ENCODE measurements at regions not wholly inside any gene's neighbourhood (a gene's known extent, or its start where the extent isn't known, plus 50 kb on each side); places are given as distances from the start of the nearest gene placed in this dataset.
A peak's percentile ranks its signal among the peaks of the same experiment; 100 is the strongest.

GRCh38 chr2:240368781-240369331, 66.6 kb upstream of the GPC1 start:
- Histone ChIP-seq H2BK20ac (ENCODE audit: low read length) (no peak overlapping the region), H2BK120ac (replicated peaks; ENCODE audit: low read depth, low read length) (no peak overlapping the region), H3K4me1 (replicated peaks in 1 of 4; ENCODE audit: control insufficient read depth in 3 of 4, insufficient read depth in 4 of 4, low read length in 3 of 4) (peaks cover 0 to 7% (median 1%) of the 10 kb centered on the region in 4 experiments; a peak in 1 of 7 replicates), H3K56ac (replicated peaks; ENCODE audit: insufficient read length, low read depth, low read length) (no peak overlapping the region), H4K20me1 (replicated peaks in 1 of 2; ENCODE audit: control insufficient read depth in 1 of 2, insufficient read depth in 2 of 2, low read length in 2 of 2) (peaks cover 0 to 4% of the 10 kb centered on the region in 2 experiments), H3K14ac (ENCODE audit: insufficient read length) (no peak overlapping the region), H3K9ac (replicated peaks in 1 of 4; ENCODE audit: extremely low read depth in 1 of 4, low read depth in 3 of 4, low read length in 3 of 4) (no peak overlapping the region), H3K23ac (ENCODE audit: insufficient read length) (no peak overlapping the region), H3K27ac (ENCODE audit: low read depth, low read length) (no peak overlapping the region), H3K27me3 (replicated peaks in 1 of 4; ENCODE audit: control insufficient read depth in 3 of 4, extremely low read depth in 1 of 4, insufficient read depth in 3 of 4, low read length in 3 of 4) (no peaks in the 10 kb centered on the region), H2BK5ac (ENCODE audit: low read depth, low read length) (no peak overlapping the region), H3K79me1 (ENCODE audit: low read depth, low read length) (peaks cover 3% of the 10 kb centered on the region; the same call in 1 of the 2 replicates), H3K4me2 (ENCODE audit: insufficient read depth in 1 of 2, low read depth in 2 of 2, low read length in 2 of 2) (no peak overlapping the region), H2AFZ (ENCODE audit: low read length) (no peak overlapping the region), H3K4me3 (ENCODE audit: extremely low read depth in 1 of 4, insufficient read depth in 2 of 4, low read depth in 3 of 4, low read length in 4 of 4) (no peak overlapping the region), H2BK15ac (ENCODE audit: low read length) (no peak overlapping the region), H3K4ac (replicated peaks; ENCODE audit: insufficient read length, low read depth, low read length) (no peak overlapping the region), H4K91ac (replicated peaks; ENCODE audit: insufficient read length, low read length) (no peak overlapping the region), H4K5ac (ENCODE audit: insufficient read length, low read depth, low read length) (no peak overlapping the region), H3K23me2 (ENCODE audit: low read depth, low read length) (no peaks in the 10 kb centered on the region; the same call in 1 of the 2 replicates), H3K79me2 (ENCODE audit: control insufficient read depth in 1 of 2, insufficient read depth in 2 of 2, low read length in 2 of 2) (no peaks in the 10 kb centered on the region), H2AK5ac (ENCODE audit: low read depth, low read length) (no peak overlapping the region), H3K36me3 (ENCODE audit: control insufficient read depth in 2 of 4, insufficient read depth in 4 of 4, low read length in 3 of 4) (no peaks in the 10 kb centered on the region), H3K18ac (ENCODE audit: extremely low read depth, low read length) (no peak overlapping the region), H2BK12ac (ENCODE audit: low read depth, low read length) (no peak overlapping the region), H4K8ac (ENCODE audit: extremely low read depth, insufficient read depth, low read length) (peak overlapping the region; percentile 28; the same call in 1 of the 2 replicates), H3K9me3 (ENCODE audit: insufficient read depth in 2 of 2, low read depth in 1 of 2, low read length in 1 of 2) (no peaks in the 10 kb centered on the region)
- DNase-seq (ENCODE audit: low read depth in 1 of 2, low spot score in 2 of 2) (no peak), FAIRE-seq (no peak)
- 81% methylated on average over 10 of the region's 15 CpGs; no CpG with 5 or more reads in 1 of the 2 experiments for WGBS, 2 experiments (ENCODE audit: extremely low coverage in 1 of 2, insufficient coverage in 1 of 2, insufficient read length in 1 of 2, insufficient replicate concordance in 2 of 2, low coverage in 1 of 2, low lambda C conversion rate in 2 of 2, missing lambda C conversion rate in 1 of 2)
- ChIA-PET POLR2A (ENCODE audit: partially characterized antibody) (no interaction called here), CTCF (ENCODE audit: partially characterized antibody) (no interaction called here)
- TF ChIP-seq ASH2L (IDR thresholded peaks at IDR 0.05; ENCODE audit: low read length), result no peak
- no peak for TF ChIP-seq CTBP2 (IDR thresholded peaks at IDR 0.05; ENCODE audit: borderline replicate concordance, insufficient read depth, insufficient read length, low read length)
- TF ChIP-seq, protein P1, sequence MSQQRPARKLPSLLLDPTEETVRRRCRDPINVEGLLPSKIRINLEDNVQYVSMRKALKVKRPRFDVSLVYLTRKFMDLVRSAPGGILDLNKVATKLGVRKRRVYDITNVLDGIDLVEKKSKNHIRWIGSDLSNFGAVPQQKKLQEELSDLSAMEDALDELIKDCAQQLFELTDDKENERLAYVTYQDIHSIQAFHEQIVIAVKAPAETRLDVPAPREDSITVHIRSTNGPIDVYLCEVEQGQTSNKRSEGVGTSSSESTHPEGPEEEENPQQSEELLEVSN (IDR thresholded peaks at IDR 0.05), result no peak
- TF ChIP-seq EGR1 (IDR thresholded peaks at IDR 0.05; ENCODE audit: borderline replicate concordance, low read depth, low read length), result no peak
- no peak for TF ChIP-seq NRF1 (IDR thresholded peaks at IDR 0.05; ENCODE audit: low read depth, low read length)
- no peak for TF ChIP-seq SRF (IDR thresholded peaks at IDR 0.05; ENCODE audit: low read depth, low read length)
- TF ChIP-seq RBBP5 (IDR thresholded peaks at IDR 0.05; ENCODE audit: borderline replicate concordance, low read depth, low read length), result no peak

Data from H1 (cell line).